ENCODE measurements at regions not wholly inside any gene's neighbourhood (a gene's known extent, or its start where the extent isn't known, plus 50 kb on each side); places are given as distances from the start of the nearest gene placed in this dataset.

DNA sequence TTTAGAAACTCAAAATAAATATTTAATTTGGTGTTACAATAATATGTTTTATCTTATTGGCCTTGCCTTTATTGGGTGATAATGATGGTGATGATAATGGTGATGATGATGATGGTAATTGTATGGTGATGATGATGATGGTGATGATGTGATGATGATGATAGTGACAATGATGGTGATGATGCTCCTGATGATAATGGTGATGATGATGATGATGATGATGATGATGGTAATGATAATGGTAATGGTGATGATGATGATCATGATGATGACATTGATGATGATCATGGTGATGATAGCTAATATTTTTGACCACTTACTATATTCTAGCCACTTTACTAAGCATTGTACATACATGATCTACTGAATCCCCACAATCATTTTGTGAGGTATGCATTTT is 1548.6 kb upstream of the TMEM132C start:
- H3K4me1 Mint-ChIP-seq = no peaks in the 10 kb centered on the region
- peaks cover 6% of the 10 kb centered on the region for H3K9me3 Mint-ChIP-seq (ENCODE audit: insufficient read depth)
- no peak overlapping the region for H3K4me3 ChIP-seq (ENCODE audit: control extremely low read depth in 1 of 5, extremely low read depth in 1 of 5, insufficient read depth in 1 of 5, low read depth in 2 of 5, low read length in 4 of 5)
- peaks cover 0 to 10% (median 0%) of the 10 kb centered on the region in 3 donors for H3K9me3 ChIP-seq (ENCODE audit: control extremely low read depth in 1 of 3, control insufficient read depth in 2 of 3, insufficient read depth in 1 of 3, low read length in 2 of 3)
- DNase-seq (no peak), ATAC-seq (ENCODE audit: low read depth) (no peak)
- H3K27me3 ChIP-seq (replicated peaks in 1 of 4; ENCODE audit: control extremely low read depth in 1 of 4, control insufficient read depth in 3 of 4, insufficient read depth in 4 of 4, low read length in 3 of 4) = no peaks in the 10 kb centered on the region
- no peak overlapping the region for H3K4me2 ChIP-seq (replicated peaks; ENCODE audit: low read depth, low read length, poor library complexity, severe bottlenecking)
- CTCF ChIA-PET = no interaction called here
- TF ChIP-seq EZH2 (IDR thresholded peaks at IDR 0.05; ENCODE audit: borderline replicate concordance, insufficient read depth, low read depth, low read length, poor library complexity, severe bottlenecking) = no peak
- TF ChIP-seq, protein P1, sequence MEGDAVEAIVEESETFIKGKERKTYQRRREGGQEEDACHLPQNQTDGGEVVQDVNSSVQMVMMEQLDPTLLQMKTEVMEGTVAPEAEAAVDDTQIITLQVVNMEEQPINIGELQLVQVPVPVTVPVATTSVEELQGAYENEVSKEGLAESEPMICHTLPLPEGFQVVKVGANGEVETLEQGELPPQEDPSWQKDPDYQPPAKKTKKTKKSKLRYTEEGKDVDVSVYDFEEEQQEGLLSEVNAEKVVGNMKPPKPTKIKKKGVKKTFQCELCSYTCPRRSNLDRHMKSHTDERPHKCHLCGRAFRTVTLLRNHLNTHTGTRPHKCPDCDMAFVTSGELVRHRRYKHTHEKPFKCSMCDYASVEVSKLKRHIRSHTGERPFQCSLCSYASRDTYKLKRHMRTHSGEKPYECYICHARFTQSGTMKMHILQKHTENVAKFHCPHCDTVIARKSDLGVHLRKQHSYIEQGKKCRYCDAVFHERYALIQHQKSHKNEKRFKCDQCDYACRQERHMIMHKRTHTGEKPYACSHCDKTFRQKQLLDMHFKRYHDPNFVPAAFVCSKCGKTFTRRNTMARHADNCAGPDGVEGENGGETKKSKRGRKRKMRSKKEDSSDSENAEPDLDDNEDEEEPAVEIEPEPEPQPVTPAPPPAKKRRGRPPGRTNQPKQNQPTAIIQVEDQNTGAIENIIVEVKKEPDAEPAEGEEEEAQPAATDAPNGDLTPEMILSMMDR (IDR thresholded peaks at IDR 0.05) = no peak
- H2AFZ ChIP-seq (ENCODE audit: insufficient read depth, low read depth, low read length, poor library complexity, severe bottlenecking) = no peak overlapping the region
- no peaks in the 10 kb centered on the region for H4K20me1 ChIP-seq (ENCODE audit: control insufficient read depth, insufficient read depth, low read length, poor library complexity, severe bottlenecking)
- POLR2A ChIA-PET = no interaction called here
- no peak overlapping the region for H3K27ac ChIP-seq (ENCODE audit: low read length in 2 of 2)
- no peak overlapping the region for H3K27ac Mint-ChIP-seq
- H3K4me3 Mint-ChIP-seq = no peak overlapping the region
- H3K79me2 ChIP-seq (ENCODE audit: control insufficient read depth, insufficient read depth, low read length) = no peaks in the 10 kb centered on the region
- H3K36me3 ChIP-seq (replicated peaks in 1 of 2; ENCODE audit: control extremely low read depth in 1 of 2, control insufficient read depth in 1 of 2, extremely low read depth in 1 of 2, insufficient read depth in 2 of 2, low read length in 1 of 2) = no peaks in the 10 kb centered on the region
- H3K27me3 Mint-ChIP-seq = no peaks in the 10 kb centered on the region
- no peaks in the 10 kb centered on the region for H3K4me1 ChIP-seq (ENCODE audit: control insufficient read depth in 2 of 2, insufficient read depth in 2 of 2, low read length in 2 of 2)
- no peak overlapping the region for H3K9ac ChIP-seq (ENCODE audit: low read length)
- intact Hi-C loops (cut with micrococcal nuclease) = no loop called here

DNA sequence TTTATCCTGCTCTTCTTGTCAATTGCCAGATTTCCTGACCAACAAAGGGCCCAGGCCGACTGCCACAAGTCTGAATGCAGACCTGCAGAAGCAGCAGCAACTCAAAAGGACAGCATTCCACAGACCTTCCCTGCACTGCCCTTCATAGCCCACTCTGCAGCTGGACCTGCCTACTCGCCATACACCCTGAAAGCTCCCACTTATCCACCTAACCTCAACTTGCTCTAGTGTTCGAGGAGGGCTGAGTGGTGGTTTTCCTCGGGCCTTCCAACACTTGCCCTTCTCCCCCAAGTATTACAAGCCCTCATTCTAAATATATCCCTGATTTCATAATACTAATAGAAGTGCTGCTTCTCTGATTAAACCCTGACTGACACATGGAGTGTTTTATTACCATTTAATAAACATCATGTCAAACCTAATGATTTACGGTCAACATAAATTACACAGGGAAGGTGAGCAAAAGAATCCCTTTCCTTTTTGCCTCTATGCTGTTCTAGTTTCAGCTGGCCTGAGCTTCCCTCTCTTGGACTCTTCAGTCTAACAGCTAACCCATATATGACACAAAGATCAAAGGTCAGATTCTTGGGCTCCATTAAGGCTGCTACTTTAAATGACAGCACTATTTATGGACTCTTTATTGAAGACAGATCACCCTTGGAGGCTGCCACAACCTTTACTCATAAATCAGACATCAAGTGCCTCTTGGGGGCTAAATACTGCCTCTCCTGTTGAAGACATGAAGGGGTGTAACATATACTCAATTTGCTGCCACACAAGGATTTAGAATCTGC is 1546.9 kb upstream of the TMEM132C start:
- no peak overlapping the region for H3K4me2 ChIP-seq (replicated peaks; ENCODE audit: low read depth, low read length, poor library complexity, severe bottlenecking)
- no peaks in the 10 kb centered on the region for H4K20me1 ChIP-seq (ENCODE audit: control insufficient read depth, insufficient read depth, low read length, poor library complexity, severe bottlenecking)
- peaks cover 6% of the 10 kb centered on the region for H3K9me3 Mint-ChIP-seq (ENCODE audit: insufficient read depth)
- ChIA-PET CTCF (interaction anchor here (1.1 kb wide), 1 partner anchor 27 kb away, joined by 3 read pairs; no protein-coding TSS in a partner anchor), POLR2A (no interaction called here)
- no peaks in the 10 kb centered on the region for H3K27me3 ChIP-seq (replicated peaks in 1 of 4; ENCODE audit: control extremely low read depth in 1 of 4, control insufficient read depth in 3 of 4, insufficient read depth in 4 of 4, low read length in 3 of 4)
- H3K36me3 ChIP-seq (replicated peaks in 1 of 2; ENCODE audit: control extremely low read depth in 1 of 2, control insufficient read depth in 1 of 2, extremely low read depth in 1 of 2, insufficient read depth in 2 of 2, low read length in 1 of 2) = no peaks in the 10 kb centered on the region
- TF ChIP-seq, protein P1 (IDR thresholded peaks at IDR 0.05) = no peak
- TF ChIP-seq EZH2 (IDR thresholded peaks at IDR 0.05; ENCODE audit: borderline replicate concordance, insufficient read depth, low read depth, low read length, poor library complexity, severe bottlenecking) = no peak
- no peak overlapping the region for H3K4me3 ChIP-seq (ENCODE audit: control extremely low read depth in 1 of 5, extremely low read depth in 1 of 5, insufficient read depth in 1 of 5, low read depth in 2 of 5, low read length in 4 of 5)
- no peaks in the 10 kb centered on the region for H3K4me1 Mint-ChIP-seq
- 71% methylated on average over 4 of the region's 5 CpGs for WGBS (ENCODE audit: insufficient coverage)
- ATAC-seq (ENCODE audit: low read depth) (no peak), DNase-seq (no peak)
- H3K9me3 ChIP-seq (ENCODE audit: control extremely low read depth in 1 of 3, control insufficient read depth in 2 of 3, insufficient read depth in 1 of 3, low read length in 2 of 3) = peaks cover 0 to 12% (median 0%) of the 10 kb centered on the region in 3 donors
- no peak overlapping the region for H3K4me3 Mint-ChIP-seq
- no peak overlapping the region for H3K9ac ChIP-seq (ENCODE audit: low read length)
- H2AFZ ChIP-seq (ENCODE audit: insufficient read depth, low read depth, low read length, poor library complexity, severe bottlenecking) = no peak overlapping the region
- H3K27me3 Mint-ChIP-seq = no peaks in the 10 kb centered on the region
- H3K79me2 ChIP-seq (ENCODE audit: control insufficient read depth, insufficient read depth, low read length) = no peaks in the 10 kb centered on the region
- intact Hi-C loops (cut with micrococcal nuclease) = no loop called here
- H3K27ac ChIP-seq (ENCODE audit: low read length in 2 of 2) = no peak overlapping the region
- no peaks in the 10 kb centered on the region for H3K4me1 ChIP-seq (ENCODE audit: control insufficient read depth in 2 of 2, insufficient read depth in 2 of 2, low read length in 2 of 2)
- no peak overlapping the region for H3K27ac Mint-ChIP-seq

Measured in B cell (primary cell).